ENCODE measurements at regions not wholly inside any gene's neighbourhood (a gene's known extent, or its start where the extent isn't known, plus 50 kb on each side); places are given as distances from the start of the nearest gene placed in this dataset.

DNA sequence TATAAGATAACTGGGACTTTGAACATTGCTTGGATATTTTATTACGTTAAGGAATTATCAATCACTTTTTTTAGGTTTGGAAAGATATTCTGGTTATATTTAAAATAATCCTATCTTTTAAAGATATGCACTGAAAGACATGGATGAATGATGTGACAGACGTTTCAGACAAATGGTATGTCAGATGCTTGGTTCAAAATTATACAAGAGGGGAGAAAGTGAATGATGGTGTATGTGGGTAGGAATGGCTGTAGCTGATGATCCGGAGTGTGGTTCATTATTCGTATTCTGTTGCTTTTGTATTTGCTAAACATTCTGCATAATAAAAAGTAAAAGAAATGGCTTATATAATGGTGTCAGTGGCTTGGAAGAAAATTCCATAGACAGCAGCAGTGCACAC, 51.0 kb upstream of the SNRPB2 start:
- no peak for DNase-seq

DNA sequence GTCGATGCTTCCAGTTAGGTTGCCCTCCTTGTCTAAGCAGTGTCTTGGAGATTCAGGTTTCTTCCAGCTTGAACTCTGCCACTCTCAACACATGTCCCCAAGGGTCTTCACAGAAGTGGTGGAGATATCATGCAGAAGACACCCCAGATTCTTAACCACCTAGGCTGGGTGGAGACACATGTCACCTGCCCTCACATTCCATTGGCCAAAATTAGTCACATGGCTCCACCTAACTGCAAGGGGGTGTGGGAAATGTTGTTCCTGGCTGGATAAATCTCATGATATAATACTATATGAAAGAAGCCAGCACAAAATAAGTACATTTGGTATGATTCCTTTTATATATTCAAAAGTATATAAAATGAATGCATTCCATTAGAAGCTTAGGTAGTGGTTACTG, 52.9 kb upstream of the SNRPB2 start:
- no peak for DNase-seq

GRCh38 chr20:16675001-16675564, 54.7 kb upstream of the SNRPB2 start:
- no peak for DNase-seq

- no peak for DNase-seq
Measured at GRCh38 chr20:16674243-16674642, 55.6 kb upstream of the SNRPB2 start.

GRCh38 chr20:16672299-16672698, 57.5 kb upstream of the SNRPB2 start:
- no peak for DNase-seq

DNA sequence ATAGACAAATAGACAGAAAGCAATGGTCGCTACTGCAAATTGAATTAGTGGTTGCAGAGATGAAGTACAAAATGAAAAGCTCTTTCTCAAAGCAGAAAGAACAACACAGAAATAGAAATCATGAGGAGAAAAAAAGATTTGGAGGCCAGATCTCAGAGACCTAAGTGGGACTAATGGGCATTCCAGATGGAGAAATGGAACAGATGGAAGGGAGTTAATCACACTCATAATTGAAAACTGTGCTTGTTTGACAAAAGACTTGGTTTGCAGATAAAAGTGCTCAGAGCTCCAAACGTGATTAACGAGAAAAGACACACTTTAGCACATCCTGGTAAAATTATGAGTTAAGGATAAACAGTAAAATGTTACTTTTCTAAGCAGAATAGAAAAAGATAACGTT, 58.1 kb upstream of the SNRPB2 start:
- no peak for DNase-seq

DNA sequence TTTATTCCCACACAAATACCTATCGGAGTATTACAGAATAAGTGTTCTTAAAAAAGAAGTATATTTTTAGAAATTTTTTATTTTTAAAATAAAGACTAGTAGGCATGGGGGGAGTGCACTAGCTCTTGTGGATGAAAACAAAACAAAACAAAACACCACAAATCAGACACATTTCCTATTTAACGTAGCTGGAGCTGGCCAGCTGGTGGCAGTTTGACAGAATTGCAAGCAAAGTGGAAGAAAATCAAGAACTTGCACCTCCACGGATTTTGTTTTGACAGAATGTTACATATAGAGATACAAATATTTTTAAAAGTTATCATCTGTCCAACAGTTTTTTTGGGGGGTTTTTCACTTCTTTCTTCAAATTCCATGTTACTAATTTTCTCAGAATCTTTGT, 63.6 kb upstream of the SNRPB2 start:
- DNase-seq, result no peak

DNA sequence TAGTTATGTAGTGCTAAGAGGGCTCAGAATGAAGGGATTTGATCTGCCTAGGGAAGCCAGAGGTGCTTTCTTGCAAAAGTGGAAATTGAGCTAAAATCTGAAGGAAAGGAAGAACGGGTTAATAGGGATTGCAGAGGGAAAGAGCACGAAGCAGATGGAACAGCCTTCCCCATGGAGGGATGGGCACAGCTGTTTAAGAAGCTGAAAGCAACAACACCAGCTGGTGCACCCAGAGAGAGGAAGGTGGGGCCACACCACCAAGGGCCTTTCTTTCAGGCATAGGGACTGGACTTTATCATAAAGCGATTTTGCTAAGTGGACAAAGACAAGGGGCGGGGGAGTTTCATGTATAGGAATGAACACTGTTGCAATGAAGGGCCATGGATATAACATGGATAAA, 65.8 kb upstream of the SNRPB2 start:
- no peak for DNase-seq

GRCh38 chr20:16662467-16662866, 67.4 kb upstream of the SNRPB2 start:
- no peak for DNase-seq

GRCh38 chr20:16661756-16662155, 68.1 kb upstream of the SNRPB2 start:
- no peak for DNase-seq

DNA sequence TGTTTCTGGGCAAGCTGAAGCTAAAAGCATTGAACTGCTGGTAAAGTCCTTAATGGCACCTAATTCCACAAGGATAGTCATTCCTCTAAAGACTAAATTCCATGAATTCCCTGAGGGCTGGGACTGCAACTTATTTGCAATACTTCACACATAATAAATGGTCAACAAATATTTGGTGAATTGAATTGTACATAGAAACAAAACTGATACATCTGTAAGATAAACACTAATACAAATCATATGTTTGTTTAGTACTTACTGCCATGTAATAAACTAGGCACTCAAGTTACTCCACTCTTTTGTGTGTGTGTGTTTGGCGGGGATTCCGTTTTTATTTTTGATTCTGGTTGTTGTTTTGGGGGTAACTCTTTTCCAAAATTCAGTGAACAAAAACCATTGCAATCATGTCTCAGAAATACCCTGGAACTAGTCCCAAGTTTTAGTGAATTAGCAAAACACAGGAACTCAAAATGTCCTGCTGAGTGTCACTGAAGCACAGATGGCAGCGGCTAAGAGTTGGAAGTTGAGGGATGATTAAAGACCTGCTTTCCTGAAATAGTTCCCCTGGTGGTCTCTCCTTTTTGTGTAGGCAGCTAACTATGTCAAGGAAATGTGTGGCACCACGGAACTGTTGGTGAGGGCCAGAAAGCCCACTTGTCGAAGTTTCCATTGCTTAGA, 74.8 kb upstream of the SNRPB2 start:
- DNase-seq, result peak; percentile 30

- no peak for DNase-seq
Measured at GRCh38 chr20:16653266-16653665, 76.6 kb upstream of the SNRPB2 start.

GRCh38 chr20:16647875-16648597, 74.8 kb upstream of the KIF16B start:
- DNase-seq, result no peak

DNA sequence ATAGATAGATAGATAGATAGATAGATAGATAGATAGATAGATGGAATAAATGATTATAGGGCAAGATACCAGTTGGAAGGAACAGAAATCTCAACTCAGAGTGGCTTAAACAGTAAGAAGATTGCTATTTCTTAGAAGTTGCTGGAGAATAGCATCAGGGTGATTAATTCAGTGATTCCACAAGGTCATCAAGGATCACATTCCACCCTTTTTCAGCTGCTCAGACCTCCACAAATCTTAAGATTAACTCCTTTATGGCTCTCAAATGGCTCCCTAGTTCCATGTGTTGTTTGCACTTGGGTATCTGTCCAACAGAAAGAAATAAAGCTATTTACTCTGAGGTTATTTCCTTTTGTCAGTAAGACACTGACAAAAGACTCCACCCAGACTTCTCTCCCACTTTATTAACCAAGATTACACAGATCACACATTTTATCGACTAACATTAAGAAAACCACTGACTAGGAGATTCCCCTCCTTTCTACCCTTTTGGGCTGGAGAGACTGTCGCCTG, 68.3 kb upstream of the KIF16B start:
- no peak for DNase-seq

GRCh38 chr20:16639027-16639941, 66.0 kb upstream of the KIF16B start:
- DNase-seq, result no peak

DNA sequence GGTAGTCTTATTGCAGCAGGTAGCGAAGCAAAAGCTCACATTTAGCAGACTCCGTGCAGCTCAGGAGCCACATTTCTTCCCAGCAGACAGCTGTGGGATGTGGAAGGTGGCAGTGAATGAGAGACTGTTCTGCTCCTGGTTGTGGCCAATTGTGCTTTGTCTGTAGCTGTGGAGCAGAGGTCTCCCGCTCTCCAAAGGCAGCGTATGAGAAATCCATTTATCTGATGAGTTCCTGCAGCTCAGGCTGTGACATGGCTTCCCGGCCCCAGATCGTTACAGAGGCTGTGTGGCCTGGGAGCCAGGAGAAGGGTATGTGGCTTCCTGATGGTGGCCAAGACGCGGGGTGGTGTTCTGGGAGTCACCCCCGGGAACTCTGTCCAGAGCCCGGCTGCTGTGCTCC, 64.5 kb upstream of the KIF16B start:
- no peak for DNase-seq

GRCh38 chr20:16626849-16627248, 53.6 kb upstream of the KIF16B start:
- DNase-seq, result no peak

- DNase-seq, result no peak
Measured at GRCh38 chr20:16624106-16624505, 50.9 kb upstream of the KIF16B start.

All from NCI-H510A treated with DMSO at 0.1 percent for 48 hours (cell line).